ENCODE measurements at regions not wholly inside any gene's neighbourhood (a gene's known extent, or its start where the extent isn't known, plus 50 kb on each side); places are given as distances from the start of the nearest gene placed in this dataset.

- no peak for DNase-seq (ENCODE audit: insufficient read length, low spot score)
- TF ChIP-seq CTCF (IDR thresholded peaks at IDR 0.05; ENCODE audit: insufficient read depth, missing control alignments) = no peak
- FAIRE-seq = no peak
These were observed 116.8 kb upstream of the PRICKLE1 start for GRCh38 chr12:42706321-42706720.

- FAIRE-seq (no peak), DNase-seq (ENCODE audit: insufficient read length, low spot score) (no peak)
- no peak for TF ChIP-seq CTCF (IDR thresholded peaks at IDR 0.05; ENCODE audit: insufficient read depth, missing control alignments)
These were observed 116.3 kb upstream of the PRICKLE1 start for GRCh38 chr12:42705863-42706262.

- no peak for TF ChIP-seq CTCF (IDR thresholded peaks at IDR 0.05; ENCODE audit: insufficient read depth, missing control alignments)
- FAIRE-seq = no peak
- no peak for DNase-seq (ENCODE audit: insufficient read length, low spot score)
These were observed 115.4 kb upstream of the PRICKLE1 start for GRCh38 chr12:42704810-42705401.

- FAIRE-seq (no peak), DNase-seq (ENCODE audit: insufficient read length, low spot score) (no peak)
- TF ChIP-seq CTCF (IDR thresholded peaks at IDR 0.05; ENCODE audit: insufficient read depth, missing control alignments) = no peak
These were observed 114.8 kb upstream of the PRICKLE1 start for GRCh38 chr12:42704340-42704739.

GRCh38 chr12:42701084-42701483 is 111.5 kb upstream of the PRICKLE1 start:
- no peak for DNase-seq (ENCODE audit: insufficient read length, low spot score)
- no peak for TF ChIP-seq CTCF (IDR thresholded peaks at IDR 0.05; ENCODE audit: insufficient read depth, missing control alignments)
- FAIRE-seq = no peak

- DNase-seq (ENCODE audit: insufficient read length, low spot score) (no peak), FAIRE-seq (no peak)
- TF ChIP-seq CTCF (IDR thresholded peaks at IDR 0.05; ENCODE audit: insufficient read depth, missing control alignments) = no peak
These were observed 108.7 kb upstream of the PRICKLE1 start for GRCh38 chr12:42698213-42698612.

GRCh38 chr12:42696406-42697149 is 107.0 kb upstream of the PRICKLE1 start:
- FAIRE-seq (no peak), DNase-seq (ENCODE audit: insufficient read length, low spot score) (no peak)
- no peak for TF ChIP-seq CTCF (IDR thresholded peaks at IDR 0.05; ENCODE audit: insufficient read depth, missing control alignments)
